ENCODE measurements at regions not wholly inside any gene's neighbourhood (a gene's known extent, or its start where the extent isn't known, plus 50 kb on each side); places are given as distances from the start of the nearest gene placed in this dataset.

DNA sequence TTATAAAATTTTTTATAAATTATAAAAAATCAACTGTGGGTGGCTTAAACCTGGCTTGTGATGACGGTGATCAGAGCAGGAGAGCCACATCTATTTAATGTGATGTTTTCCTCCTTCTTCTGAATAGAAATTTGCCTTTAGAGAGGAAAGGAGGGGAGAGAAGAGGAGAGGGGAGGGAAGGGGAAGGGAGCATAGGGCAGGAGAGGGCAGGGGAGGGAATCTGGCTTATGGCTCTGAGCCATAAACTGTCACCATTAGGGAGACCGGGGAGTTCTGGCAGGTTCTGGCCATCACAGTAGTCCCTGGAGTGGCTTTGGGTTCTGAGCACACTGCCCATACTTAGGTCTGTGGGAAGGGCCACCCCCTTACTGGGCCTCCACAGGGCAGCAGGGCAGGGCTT, 167.8 kb downstream of the ENGASE start:
- no peak for DNase-seq

DNA sequence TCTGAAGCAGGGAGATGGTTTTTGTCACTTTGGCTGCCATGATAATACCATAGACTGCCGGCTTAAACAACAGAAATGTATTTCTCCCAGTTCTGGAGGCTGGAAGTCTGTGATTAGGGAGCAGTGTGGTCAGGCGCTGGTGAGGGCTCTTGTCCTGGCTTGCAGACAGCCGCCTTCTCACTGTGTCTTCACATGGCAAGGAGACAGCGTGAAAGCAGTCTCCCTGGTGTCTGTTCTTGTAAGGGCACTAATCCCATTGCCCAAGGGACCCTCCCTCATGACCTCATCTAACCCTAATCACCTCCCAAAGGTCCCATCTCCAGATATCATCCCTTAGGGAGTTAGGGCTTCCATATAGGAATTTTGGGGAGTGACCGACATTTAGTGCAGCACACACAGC, 167.0 kb downstream of the ENGASE start:
- no peak for DNase-seq

DNA sequence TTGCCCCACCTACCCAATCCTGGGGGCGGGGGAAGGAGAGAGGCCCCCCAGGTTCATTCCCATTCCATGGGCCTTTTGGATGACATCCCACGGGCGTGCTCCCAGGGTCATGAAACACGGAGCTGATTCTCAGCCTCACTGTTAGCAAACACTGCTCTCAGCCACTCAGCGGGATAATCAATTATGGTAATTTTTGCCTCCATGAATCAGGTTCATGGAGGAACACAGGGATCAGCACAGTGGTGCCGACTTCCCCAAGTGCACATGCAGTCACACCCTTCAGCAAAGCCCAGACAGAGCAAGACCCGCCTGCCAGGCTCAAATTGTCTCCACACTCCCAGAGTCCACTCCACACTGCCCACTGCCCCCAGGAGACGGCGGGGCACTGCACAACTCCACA, 164.6 kb downstream of the ENGASE start:
- DNase-seq: no peak

DNA sequence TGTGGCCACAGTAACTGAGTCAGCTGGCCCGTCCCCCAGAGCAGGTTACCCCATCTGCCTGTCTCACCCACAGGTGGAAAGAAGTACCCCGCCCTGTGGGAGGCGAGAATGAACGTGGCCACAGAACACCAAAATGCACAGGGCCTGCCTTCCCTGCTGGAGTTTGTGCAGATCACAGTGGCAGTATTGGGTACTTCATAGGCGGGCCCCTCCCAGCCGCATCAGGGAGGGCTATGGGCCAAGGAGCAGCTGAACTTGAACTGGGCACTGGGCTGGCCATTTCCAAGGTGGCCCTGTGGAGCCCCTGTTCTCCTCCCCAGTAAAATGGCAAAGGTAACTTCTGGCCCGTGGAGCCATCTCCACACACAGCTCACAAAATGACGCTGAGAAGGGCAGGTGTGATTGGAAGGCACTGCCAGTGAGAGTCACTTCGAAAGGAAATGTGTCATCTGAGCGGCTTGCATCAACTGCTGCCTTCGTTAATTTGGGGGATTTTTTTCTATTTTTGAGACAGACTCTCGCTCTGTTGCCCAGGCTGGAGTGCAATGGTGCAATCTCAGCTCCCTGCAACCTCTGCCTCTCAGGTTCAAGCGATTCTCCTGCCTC, 162.9 kb downstream of the ENGASE start:
- DNase-seq: no peak

- no peak for DNase-seq
Measured at GRCh38 chr17:79235808-79236207, 161.2 kb downstream of the ENGASE start.

GRCh38 chr17:79233916-79234551, 159.4 kb downstream of the ENGASE start:
- DNase-seq: no peak

- DNase-seq: no peak
Measured at GRCh38 chr17:79232957-79233356, 158.3 kb downstream of the ENGASE start.

- no peak for DNase-seq
Measured at GRCh38 chr17:79231766-79232287, 157.2 kb downstream of the ENGASE start.

GRCh38 chr17:79230576-79230975, 156.0 kb downstream of the ENGASE start:
- DNase-seq: no peak

GRCh38 chr17:79226037-79226436, 151.4 kb downstream of the ENGASE start:
- DNase-seq: no peak

DNA sequence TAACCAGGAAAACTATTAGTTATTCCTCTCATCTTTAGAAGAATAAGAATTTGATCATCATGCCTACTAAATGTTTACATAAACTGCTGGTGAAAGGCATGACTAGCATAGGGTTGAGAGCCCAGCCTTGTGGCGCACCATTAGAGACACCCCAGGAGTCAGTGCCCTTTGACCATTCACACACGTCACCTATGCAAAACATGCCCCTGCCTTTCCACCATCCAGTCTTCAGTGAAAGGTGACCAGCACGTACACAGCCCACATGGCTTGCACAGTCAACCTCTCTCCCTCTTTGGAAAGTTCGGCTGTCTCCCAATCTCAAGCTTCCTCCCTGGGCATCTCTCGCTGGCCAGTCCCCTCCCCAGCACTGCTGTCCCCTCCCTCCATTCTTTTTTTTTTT, 150.3 kb downstream of the ENGASE start:
- DNase-seq: no peak

GRCh38 chr17:79224476-79224875, 149.9 kb downstream of the ENGASE start:
- no peak for DNase-seq

GRCh38 chr17:79223953-79224352, 149.3 kb downstream of the ENGASE start:
- DNase-seq: no peak

GRCh38 chr17:79223471-79223870, 148.8 kb downstream of the ENGASE start:
- no peak for DNase-seq

- DNase-seq: no peak
Measured at GRCh38 chr17:79221597-79221996, 147.0 kb downstream of the ENGASE start.

GRCh38 chr17:79220713-79221291, 146.2 kb downstream of the ENGASE start:
- no peak for DNase-seq

DNA sequence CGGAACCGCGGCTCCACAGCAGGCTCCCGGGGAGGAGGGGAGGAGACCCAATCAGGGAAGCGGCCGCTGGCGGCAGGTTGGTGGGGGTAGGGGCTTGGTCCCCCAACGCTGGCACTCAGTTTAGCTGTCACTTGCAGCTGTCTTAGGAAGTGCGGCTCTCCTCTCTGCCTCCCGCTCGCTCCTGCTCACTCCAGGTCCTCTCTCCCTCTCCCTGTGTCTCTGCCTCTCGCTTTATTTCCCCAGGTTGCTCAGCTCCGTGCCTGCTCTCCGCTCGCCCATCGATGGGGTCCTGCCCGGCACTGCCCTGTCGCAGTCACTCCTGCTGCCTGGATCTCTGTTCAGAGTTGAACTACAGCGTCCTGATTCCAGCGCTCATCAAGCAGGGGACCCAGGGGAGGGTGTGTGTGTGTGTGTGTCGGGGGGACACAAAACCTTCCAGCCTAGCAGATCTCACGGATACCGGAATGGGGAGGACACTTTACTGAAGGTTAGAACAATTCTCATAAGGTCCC, 145.6 kb downstream of the ENGASE start:
- DNase-seq: no peak

DNA sequence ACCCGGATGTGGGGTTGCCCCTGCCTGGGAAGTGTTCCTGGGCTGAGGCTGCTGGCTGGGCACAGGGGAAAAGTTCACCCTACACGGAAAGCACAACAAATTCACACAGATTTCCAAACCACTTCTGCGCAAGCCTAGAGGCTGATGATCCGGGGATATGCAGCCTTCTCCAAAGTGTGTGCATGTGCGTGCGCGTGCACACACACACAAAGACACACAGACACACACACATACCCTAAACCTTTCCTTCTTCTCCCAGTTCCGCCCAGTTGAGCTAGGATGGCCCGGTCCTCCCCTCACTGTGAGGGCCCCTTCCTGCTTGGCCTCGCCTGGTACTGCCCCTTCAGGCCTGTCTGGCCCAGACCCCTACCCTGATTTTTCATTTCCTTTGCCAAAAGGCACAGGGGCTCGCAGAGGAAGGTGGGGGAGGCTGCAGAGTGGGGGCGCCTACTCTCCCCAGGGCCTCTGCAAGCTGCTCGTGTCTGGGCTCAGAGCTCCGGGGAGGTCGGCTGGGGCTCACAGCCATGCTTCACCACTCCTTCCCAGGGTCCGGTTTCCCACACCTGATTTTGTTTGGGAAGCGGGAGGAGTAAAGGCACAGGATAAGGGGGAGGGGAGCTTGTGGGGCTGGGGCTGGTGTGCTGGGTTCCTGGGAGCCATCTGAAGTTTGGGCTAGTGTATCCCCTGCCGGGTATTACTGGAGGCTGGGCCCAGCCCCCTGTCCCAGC, 144.7 kb downstream of the ENGASE start:
- DNase-seq: no peak

DNA sequence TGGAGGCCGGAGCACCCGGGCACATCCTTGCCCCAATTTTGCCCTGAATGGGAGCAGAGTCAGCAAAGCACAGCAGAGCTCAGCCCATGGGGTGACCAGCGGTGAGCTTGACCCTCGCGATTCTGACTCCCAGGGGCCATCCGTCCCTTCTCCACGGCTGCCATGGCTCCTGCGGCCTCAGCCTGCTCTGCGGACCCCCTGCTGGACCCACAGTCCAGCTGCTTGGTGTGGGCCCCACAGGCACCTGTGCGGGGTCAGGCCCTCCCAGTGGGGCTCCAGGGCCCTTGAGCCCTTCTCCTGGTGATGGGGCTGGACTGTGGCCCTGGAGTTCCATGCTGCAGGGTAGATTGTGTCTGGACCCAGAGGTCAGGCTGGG, 144.2 kb downstream of the ENGASE start:
- no peak for DNase-seq

GRCh38 chr17:79218175-79218824, 143.7 kb downstream of the ENGASE start:
- no peak for DNase-seq

- DNase-seq: no peak
Measured at GRCh38 chr17:79217473-79218135, 143.0 kb downstream of the ENGASE start.

DNA sequence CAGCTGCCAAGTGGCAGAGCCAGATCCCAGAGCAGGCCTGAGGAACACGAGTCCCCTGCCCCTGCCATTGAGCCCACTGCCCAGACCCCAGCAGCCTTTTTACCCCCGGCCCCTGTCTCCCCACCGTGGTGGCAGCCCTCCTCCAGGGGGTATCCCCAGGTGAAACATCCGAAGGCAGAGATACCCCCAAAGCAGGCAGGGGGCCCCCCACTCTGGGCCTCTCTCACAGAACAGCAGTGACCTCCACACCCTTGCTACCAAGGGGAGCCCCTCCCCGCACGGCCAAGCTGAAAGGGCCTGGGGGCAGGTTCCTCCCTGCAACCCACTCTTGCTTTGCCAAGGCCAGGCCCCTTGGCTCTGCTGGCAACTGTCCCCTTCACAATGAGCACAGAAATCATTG, 142.2 kb downstream of the ENGASE start:
- no peak for DNase-seq

DNA sequence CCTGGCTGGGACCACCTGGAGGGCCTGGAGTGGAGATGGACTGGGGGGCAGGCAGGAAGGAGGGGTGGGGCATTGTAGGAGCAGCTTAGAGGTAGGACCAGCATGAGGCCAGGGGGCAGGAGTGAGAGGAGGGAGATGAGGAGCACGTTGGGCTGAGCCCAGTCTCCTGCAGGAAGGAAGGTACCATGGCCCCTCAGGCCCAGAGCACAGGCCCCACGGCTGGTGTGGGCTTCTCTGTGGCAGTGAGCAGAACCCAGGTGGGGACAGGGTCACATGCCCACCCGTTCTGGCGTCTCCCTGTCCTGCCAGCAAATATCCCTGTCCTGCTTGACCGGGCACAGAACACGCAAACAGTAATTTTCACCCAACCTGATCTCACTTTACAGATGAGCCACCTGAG, 141.8 kb downstream of the ENGASE start:
- no peak for DNase-seq

All from activated CD8-positive, alpha-beta memory T cell treated with anti-CD3 and anti-CD28 coated beads, Interleukin-2, amount 50 U/mL, for 4 hours (primary cell).